ENCODE measurements at regions not wholly inside any gene's neighbourhood (a gene's known extent, or its start where the extent isn't known, plus 50 kb on each side); places are given as distances from the start of the nearest gene placed in this dataset.

GRCh38 chr15:95446854-95447253 lies 883.6 kb upstream of the NR2F2 start:
- Histone ChIP-seq H3K4me3 (ENCODE audit: low read depth, low read length, poor library complexity, severe bottlenecking) (no peak overlapping the region), H3K4me2 (ENCODE audit: low read length) (no peak overlapping the region), H3K79me2 (ENCODE audit: insufficient read depth, low read length) (no peaks in the 10 kb centered on the region), H3F3A (ENCODE audit: insufficient read depth, low read length) (no peaks in the 10 kb centered on the region), H2AFZ (ENCODE audit: low read length) (no peak overlapping the region), H3K4me1 (ENCODE audit: insufficient read depth, low read length, severe bottlenecking) (no peaks in the 10 kb centered on the region), H3K27ac (ENCODE audit: low read depth, low read length, poor library complexity, severe bottlenecking) (no peak overlapping the region), H3K9me3 (ENCODE audit: low read length) (no peaks in the 10 kb centered on the region), H3K9me2 (ENCODE audit: low read depth, low read length) (no peaks in the 10 kb centered on the region), H3K9ac (ENCODE audit: low read length) (no peak overlapping the region), H3K36me3 (ENCODE audit: insufficient read depth, low read length) (no peaks in the 10 kb centered on the region), H4K20me1 (ENCODE audit: insufficient read depth, low read length) (no peaks in the 10 kb centered on the region), H3K27me3 (ENCODE audit: insufficient read depth, low read length) (no peaks in the 10 kb centered on the region)
- no peak for TF ChIP-seq CTCF (IDR thresholded peaks at IDR 0.05; ENCODE audit: low read length)
- TF ChIP-seq EZH2 (IDR thresholded peaks at IDR 0.05; ENCODE audit: borderline replicate concordance, low read length): no peak

GRCh38 chr15:95447486-95447885 lies 883.0 kb upstream of the NR2F2 start:
- Histone ChIP-seq H3K36me3 (ENCODE audit: insufficient read depth, low read length) (no peaks in the 10 kb centered on the region), H3K79me2 (ENCODE audit: insufficient read depth, low read length) (no peaks in the 10 kb centered on the region), H3K9me3 (ENCODE audit: low read length) (no peaks in the 10 kb centered on the region), H3K4me3 (ENCODE audit: low read depth, low read length, poor library complexity, severe bottlenecking) (no peak overlapping the region), H4K20me1 (ENCODE audit: insufficient read depth, low read length) (no peaks in the 10 kb centered on the region), H3K9ac (ENCODE audit: low read length) (no peak overlapping the region), H3K9me2 (ENCODE audit: low read depth, low read length) (no peaks in the 10 kb centered on the region), H3K4me1 (ENCODE audit: insufficient read depth, low read length, severe bottlenecking) (no peaks in the 10 kb centered on the region), H3F3A (ENCODE audit: insufficient read depth, low read length) (no peaks in the 10 kb centered on the region), H2AFZ (ENCODE audit: low read length) (no peak overlapping the region), H3K4me2 (ENCODE audit: low read length) (no peak overlapping the region), H3K27ac (ENCODE audit: low read depth, low read length, poor library complexity, severe bottlenecking) (no peak overlapping the region), H3K27me3 (ENCODE audit: insufficient read depth, low read length) (no peaks in the 10 kb centered on the region)
- TF ChIP-seq CTCF (IDR thresholded peaks at IDR 0.05; ENCODE audit: low read length): no peak
- TF ChIP-seq EZH2 (IDR thresholded peaks at IDR 0.05; ENCODE audit: borderline replicate concordance, low read length): no peak

- H3K79me2 ChIP-seq (ENCODE audit: insufficient read depth, low read length): no peaks in the 10 kb centered on the region
- no peaks in the 10 kb centered on the region for H3K36me3 ChIP-seq (ENCODE audit: insufficient read depth, low read length)
- no peak overlapping the region for H3K4me3 ChIP-seq (ENCODE audit: low read depth, low read length, poor library complexity, severe bottlenecking)
- no peaks in the 10 kb centered on the region for H3F3A ChIP-seq (ENCODE audit: insufficient read depth, low read length)
- H2AFZ ChIP-seq (ENCODE audit: low read length): no peak overlapping the region
- no peaks in the 10 kb centered on the region for H3K4me1 ChIP-seq (ENCODE audit: insufficient read depth, low read length, severe bottlenecking)
- H3K9ac ChIP-seq (ENCODE audit: low read length): no peak overlapping the region
- no peak for TF ChIP-seq CTCF (IDR thresholded peaks at IDR 0.05; ENCODE audit: low read length)
- no peak for TF ChIP-seq EZH2 (IDR thresholded peaks at IDR 0.05; ENCODE audit: borderline replicate concordance, low read length)
- no peaks in the 10 kb centered on the region for H3K9me2 ChIP-seq (ENCODE audit: low read depth, low read length)
- no peaks in the 10 kb centered on the region for H4K20me1 ChIP-seq (ENCODE audit: insufficient read depth, low read length)
- H3K27me3 ChIP-seq (ENCODE audit: insufficient read depth, low read length): no peaks in the 10 kb centered on the region
- H3K27ac ChIP-seq (ENCODE audit: low read depth, low read length, poor library complexity, severe bottlenecking): no peak overlapping the region
- H3K4me2 ChIP-seq (ENCODE audit: low read length): no peak overlapping the region
- no peaks in the 10 kb centered on the region for H3K9me3 ChIP-seq (ENCODE audit: low read length)
Measured at GRCh38 chr15:95448531-95449229, 881.8 kb upstream of the NR2F2 start.
